NCI-H1694 (cell line): ENCODE measurements at regions not wholly inside any gene's neighbourhood (a gene's known extent, or its start where the extent isn't known, plus 50 kb on each side); places are given as distances from the start of the nearest gene placed in this dataset.
"Not testable (repeated sequence)": the region's sequence is repeated elsewhere in the genome, so short reads cannot be mapped to it uniquely, and the experiment has no call there.

Source experiments
- DNase-seq: peaks from one replicate; lab custom pipeline; 2025; lab: John Stamatoyannopoulos, UW

GRCh38 chr6:69487688-69488087 lies 309.1 kb downstream of the LMBRD1 start:
- DNase-seq = no peak

- no peak for DNase-seq
Observed at GRCh38 chr6:69466979-69467570, 329.7 kb downstream of the LMBRD1 start.

GRCh38 chr6:69465866-69466265 lies 330.9 kb downstream of the LMBRD1 start:
- no peak for DNase-seq

GRCh38 chr6:69456086-69456485 lies 340.7 kb downstream of the LMBRD1 start:
- no peak for DNase-seq

- DNase-seq = not testable (repeated sequence)
Observed at GRCh38 chr6:69454619-69455018, 342.2 kb downstream of the LMBRD1 start.

GRCh38 chr6:69450493-69450892 lies 346.3 kb downstream of the LMBRD1 start:
- DNase-seq = not testable (repeated sequence)

GRCh38 chr6:69449887-69450286 lies 346.9 kb downstream of the LMBRD1 start:
- no peak for DNase-seq
